HG03280 (cell line): ENCODE measurements at regions not wholly inside any gene's neighbourhood (a gene's known extent, or its start where the extent isn't known, plus 50 kb on each side); places are given as distances from the start of the nearest gene placed in this dataset.

Experiments used
- ATAC-seq: cut with Tn5 transposase; IDR thresholded peaks from one replicate; pipeline ENCODE4 v1.9.1; 2021; ENCODE audit warnings: mild to moderate bottlenecking, moderate library complexity; ENCODE audit not compliant: unreplicated experiment

DNA sequence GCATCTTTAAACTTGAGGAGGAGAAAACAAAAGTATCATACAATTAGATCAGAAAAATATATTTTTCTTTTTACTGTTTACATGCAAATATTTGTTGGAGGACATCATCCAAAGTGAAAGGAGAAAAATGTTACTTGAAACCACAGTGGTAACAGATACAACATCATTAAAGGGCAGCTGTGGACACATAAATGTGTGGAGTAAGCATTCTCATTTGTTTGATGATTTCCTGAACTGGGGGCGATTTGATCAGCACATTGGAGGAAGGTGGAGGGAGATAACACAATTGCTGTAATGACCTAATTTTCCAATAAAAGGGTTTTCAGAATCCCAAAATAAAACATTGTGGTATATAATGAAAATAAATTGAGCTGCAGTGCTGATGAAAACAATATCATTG is 314.5 kb upstream of the HS3ST1 start:
- no peak for ATAC-seq

- no peak for ATAC-seq
Measured at GRCh38 chr4:11741190-11741652, 312.5 kb upstream of the HS3ST1 start.

- ATAC-seq, result no peak
Measured at GRCh38 chr4:11739992-11740391, 311.3 kb upstream of the HS3ST1 start.

- no peak for ATAC-seq
Measured at GRCh38 chr4:11736978-11737377, 308.3 kb upstream of the HS3ST1 start.

GRCh38 chr4:11735651-11736050 is 307.0 kb upstream of the HS3ST1 start:
- ATAC-seq, result no peak

- no peak for ATAC-seq
Measured at GRCh38 chr4:11732155-11732554, 303.5 kb upstream of the HS3ST1 start.

- no peak for ATAC-seq
Measured at GRCh38 chr4:11730545-11730944, 301.9 kb upstream of the HS3ST1 start.

GRCh38 chr4:11729548-11729947 is 300.9 kb upstream of the HS3ST1 start:
- ATAC-seq, result no peak

DNA sequence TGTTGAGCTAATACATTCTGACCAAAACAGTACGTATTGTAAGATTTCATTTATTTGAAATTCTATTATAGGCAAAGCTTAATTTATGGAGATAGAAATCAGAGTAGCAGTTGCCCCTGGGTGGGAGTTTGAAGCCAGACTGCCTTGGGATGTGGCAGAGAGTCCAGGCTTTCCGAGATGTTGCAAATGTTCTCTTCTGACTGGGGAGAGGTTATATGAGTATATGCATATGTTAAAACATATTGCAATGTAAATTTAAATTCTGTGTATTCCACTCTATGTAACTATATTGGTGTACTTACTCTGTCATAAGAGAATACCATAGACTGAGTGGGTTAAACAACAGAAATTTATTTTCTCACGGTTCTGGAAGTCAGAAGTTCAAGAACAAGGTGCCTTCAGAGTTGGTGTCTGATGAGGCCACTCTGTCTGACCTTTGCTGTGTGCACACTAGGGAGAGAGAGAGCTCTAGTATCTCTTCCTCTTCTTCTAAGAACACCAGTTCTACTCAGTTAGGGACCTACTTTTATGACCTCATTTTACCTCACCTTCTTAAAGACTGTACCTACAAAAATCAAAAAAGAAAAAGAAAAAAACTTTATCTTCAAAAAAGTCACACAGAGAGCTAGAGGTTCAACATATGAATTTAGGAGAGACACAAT is 299.3 kb upstream of the HS3ST1 start:
- ATAC-seq, result no peak

GRCh38 chr4:11724731-11725130 is 296.0 kb upstream of the HS3ST1 start:
- no peak for ATAC-seq

DNA sequence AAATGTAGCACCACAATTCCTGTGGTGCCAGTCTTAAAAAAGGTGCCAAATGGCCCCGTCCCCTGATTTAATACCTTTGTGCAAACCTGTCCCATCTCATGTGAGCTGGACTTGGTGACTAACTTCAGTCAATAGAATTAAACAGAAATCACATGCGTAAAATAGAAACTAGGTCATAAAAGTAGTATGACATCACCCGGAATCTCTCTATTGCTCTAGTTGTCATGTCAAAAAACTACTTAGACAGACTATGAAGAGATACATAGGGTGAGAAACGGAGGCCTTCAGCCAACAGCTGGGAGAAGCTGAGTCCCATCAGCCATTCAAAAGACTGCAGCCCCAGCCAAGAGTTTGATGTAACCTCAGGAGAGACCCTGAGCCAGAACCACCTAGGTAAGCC is 293.5 kb upstream of the HS3ST1 start:
- no peak for ATAC-seq

DNA sequence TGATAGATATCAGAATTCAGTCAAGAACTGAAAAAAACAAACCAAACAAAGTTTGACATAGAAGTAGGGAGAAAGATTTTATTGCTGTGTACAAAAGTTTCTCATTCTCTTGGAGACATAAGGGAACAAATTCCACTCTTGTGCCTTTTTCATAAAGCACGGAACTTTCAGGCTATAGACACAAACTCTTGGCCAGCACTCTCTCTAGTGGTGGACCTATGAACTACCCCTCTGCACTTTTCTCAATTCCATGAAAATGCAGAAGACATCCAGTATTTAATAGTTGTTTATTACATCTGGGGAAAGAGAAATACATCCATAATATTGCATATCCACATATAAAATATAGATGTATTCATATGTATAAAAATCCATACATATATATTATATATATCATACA is 291.6 kb upstream of the HS3ST1 start:
- no peak for ATAC-seq

GRCh38 chr4:11719879-11720278 is 291.2 kb upstream of the HS3ST1 start:
- ATAC-seq, result no peak

GRCh38 chr4:11715753-11716521 is 287.2 kb upstream of the HS3ST1 start:
- no peak for ATAC-seq

DNA sequence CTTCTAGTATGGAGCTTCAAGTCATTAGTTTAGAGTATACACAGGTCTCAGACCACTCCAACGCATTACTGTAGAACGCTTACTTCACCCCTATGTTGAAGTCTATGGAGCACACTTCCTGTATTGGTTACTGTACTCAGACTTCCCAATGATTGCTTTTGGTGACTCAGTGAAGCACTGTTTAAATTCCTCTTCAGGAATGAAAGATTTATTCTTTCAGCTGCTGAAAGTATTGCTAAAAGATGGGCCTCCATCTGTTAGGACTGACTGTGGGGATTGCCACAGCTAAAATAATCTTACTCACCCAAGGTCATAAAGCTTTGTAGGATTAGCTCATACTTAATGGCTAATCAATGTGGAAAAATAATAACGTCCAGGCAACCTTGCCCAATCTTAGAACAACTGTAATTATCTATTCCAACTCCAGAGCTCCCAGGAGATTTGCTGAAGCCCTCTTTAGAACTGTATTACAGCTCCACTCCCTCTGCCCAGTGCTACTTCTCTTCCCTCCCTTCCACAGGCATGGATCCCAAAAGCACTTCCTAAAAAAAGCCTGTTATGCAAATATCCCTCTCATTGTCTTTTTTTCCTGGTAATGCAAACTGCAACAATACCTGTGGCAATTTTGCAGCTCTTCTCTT is 281.9 kb upstream of the HS3ST1 start:
- ATAC-seq, result no peak

DNA sequence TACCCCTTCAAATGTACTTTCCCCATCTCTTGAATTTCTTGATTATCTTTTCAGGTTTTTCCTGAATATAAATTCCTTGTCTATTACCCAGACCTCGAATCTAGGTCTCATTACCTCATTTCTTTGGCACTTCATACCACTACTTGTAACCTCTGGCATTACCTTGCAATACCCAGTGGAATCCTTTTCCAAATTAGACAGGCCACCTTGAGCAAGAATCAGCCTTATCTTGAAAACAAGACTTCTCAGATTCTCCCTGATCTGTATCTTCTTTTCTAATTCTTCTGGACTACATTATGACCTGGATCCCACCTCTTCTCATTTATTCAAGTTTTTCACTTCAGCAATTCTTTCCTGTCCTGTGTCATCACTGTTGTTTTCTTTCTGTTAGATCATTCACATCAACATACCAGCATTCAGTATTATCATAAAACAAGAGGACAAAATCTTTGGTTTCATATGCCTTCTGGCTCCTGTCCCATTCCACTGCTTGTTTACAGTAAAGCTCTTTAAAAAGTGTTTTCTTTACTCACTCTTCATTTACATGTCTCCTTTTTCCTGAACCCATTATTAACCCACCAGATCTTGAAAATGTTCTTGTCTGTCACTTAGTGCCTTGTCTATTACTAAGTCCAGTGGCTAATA is 275.6 kb upstream of the HS3ST1 start:
- no peak for ATAC-seq

GRCh38 chr4:11702886-11703557 is 274.3 kb upstream of the HS3ST1 start:
- no peak for ATAC-seq

DNA sequence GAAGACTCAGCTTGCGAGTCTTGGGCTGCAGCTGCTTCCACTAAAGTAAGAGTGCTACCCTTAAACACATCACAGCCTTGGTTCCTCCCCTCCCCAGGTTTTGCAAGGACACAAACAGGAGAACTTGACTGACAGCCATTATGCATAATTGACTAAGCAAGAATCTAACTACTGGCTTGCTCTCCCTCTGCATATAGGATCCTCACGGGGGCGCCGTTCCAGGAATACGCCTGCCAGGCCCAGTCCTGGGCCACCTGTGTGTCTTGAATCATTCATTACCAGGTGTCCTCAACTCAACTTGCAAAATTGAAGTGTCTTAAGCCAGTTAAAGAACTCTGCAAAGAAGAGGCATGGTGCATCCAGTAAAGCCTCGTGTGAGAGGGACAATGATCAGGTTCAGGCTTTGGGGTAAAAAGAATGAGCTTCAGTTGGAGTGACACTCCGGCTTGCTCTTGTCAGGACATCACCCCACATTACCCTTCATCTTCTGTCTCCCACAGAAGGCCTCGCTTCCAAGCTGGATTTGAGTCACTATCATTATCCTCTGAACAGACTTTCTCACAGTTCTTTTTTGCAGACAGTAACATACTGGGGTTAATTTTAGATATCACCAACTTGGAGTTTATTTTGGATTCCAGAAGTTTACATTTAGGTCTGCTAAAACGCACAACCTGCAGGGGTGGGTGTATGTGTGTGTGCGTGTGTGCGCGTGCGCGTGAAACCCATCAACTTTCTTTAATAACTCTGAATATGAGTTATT is 273.5 kb upstream of the HS3ST1 start:
- no peak for ATAC-seq

GRCh38 chr4:11700751-11701226 is 272.1 kb upstream of the HS3ST1 start:
- no peak for ATAC-seq
